Stimulated activated naive CD8-positive, alpha-beta T cell treated with anti-CD3 and anti-CD28 coated beads, Interleukin-15, Interleukin-2, amounts not matched to agents 100 U/mL and 50 U/mL, for 24 hours (primary cell): ENCODE measurements at regions not wholly inside any gene's neighbourhood (a gene's known extent, or its start where the extent isn't known, plus 50 kb on each side); places are given as distances from the start of the nearest gene placed in this dataset.

ENCODE experiments used
- ATAC-seq: fragments of 150-1000 bp; cut with Tn5 transposase; one replicate; pipeline ENCODE4 v1.10.0; 2021
- DNase-seq: peaks from one replicate; pipeline ENCODE4 v3.0.0; 2021

GRCh38 chr7:42758124-42758523, 153.7 kb downstream of the C7orf25 start:
- DNase-seq (no peak), ATAC-seq (no peak)

- ATAC-seq (no peak), DNase-seq (no peak)
Observed at GRCh38 chr7:42756841-42757240, 155.0 kb downstream of the C7orf25 start.

- ATAC-seq (no peak), DNase-seq (no peak)
Observed at GRCh38 chr7:42753811-42754363, 158.0 kb downstream of the C7orf25 start.

GRCh38 chr7:42753367-42753766, 158.5 kb downstream of the C7orf25 start:
- ATAC-seq (no peak), DNase-seq (no peak)

GRCh38 chr7:42750172-42750571, 161.7 kb downstream of the C7orf25 start:
- DNase-seq (no peak), ATAC-seq (no peak)

DNA sequence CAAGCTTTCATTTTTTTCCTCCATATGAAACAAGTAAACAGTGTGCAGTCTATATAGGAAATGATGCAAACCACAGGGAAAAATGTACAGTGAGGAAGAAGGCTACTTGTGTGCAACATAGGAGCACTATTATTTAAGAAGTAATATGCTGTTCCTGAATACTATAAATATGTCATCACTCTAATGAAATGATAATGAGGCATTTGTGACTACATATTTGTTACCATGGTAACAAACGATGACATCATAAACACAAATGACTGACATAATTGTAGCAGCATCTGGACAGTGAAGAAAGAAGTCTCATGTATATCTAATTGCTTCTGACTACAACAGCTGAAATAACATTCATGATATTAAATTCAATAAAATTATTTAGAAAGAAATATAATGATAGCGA, 164.8 kb downstream of the C7orf25 start:
- ATAC-seq = no peak
- no peak for DNase-seq

DNA sequence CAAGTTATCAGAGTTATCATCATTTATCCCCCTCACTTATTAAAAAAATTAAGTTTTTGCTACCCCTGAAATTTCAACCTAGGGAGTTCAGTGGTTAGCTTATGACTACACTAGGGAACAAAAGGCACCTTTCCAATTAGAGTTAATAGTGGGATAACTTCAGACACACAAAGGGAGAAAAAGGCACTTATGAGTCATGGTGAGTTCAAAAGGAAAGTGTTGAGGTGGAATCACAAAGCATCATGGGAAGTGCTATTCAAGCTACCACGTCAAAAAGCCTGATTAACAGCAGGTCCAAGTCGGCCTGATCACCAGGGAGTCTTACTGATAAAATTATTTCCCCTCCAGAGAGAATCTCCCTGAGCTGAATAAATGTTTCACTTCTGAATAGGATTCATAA, 165.7 kb downstream of the C7orf25 start:
- no peak for ATAC-seq
- no peak for DNase-seq

DNA sequence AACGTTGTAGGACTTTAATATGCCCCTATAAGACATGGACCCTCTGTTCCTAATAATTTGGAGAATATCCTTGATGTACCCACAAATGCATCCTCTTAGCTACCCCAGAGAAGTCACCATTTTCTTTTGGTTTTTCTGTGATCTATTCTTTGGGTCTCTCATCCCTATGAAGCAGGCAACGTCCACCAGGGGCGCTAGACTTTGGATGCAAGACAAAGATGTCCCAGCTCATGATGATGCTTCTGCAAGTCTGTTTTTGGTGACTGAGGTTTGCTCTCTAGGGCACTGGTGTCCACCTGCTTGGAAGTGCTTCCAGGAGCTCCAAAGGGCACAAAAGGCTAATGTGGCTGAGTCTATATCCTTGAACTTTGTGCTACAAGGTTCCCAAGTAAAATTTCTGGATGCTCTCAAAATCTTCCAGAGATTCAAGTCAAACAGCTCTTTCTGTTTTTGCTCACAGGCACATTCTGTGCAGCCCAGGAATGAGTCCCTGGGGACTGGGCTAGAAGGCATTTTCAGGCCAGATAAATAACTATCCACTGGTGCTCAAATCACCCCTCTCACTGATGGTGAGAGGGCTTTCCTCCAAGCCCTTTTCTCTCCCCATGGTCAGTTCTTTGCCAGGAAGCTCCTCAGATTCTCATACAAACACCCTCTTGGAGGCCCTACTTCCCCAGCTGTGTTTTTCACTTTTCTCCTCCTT, 166.4 kb downstream of the C7orf25 start:
- ATAC-seq (no peak), DNase-seq (peak; percentile 66)

DNA sequence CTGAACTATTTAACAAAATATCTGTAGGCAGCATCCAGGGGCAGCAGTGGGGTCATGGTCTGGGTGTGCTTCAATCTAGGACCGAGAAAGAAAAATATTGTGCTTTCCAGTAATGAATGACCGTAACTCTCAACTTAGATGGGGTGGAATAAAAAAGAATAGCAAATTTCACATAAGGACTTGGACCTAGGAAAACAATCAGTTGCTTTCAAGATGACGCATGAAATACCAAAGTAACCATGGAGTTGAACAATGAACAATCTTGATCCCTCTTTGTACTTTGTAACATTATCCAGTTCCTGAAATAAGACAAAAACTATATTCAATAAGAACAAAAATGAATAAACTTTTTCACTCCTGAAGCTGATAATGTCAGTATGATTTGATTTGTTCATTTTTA, 167.1 kb downstream of the C7orf25 start:
- DNase-seq (no peak), ATAC-seq (no peak)

- ATAC-seq (no peak), DNase-seq (no peak)
Observed at GRCh38 chr7:42743077-42743858, 168.6 kb downstream of the C7orf25 start.

DNA sequence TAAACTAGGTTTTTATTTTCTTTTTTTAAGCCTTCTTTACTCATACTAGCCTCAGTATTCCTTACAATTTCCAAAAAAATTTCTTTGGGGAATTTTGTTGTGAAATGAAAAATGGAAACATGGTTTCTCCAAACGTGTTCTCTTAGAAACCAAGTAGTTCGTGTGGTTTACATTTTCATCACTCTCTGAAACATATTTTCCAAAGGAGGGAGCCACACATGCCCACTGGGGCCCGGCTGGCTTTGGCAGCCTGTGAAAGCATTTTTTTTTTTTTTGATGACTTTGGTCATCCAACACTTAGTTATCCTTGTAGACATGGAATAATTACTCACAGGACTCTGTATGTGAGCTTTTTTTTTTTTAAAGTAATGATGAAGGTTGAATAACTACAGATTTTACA, 169.6 kb downstream of the C7orf25 start:
- DNase-seq (no peak), ATAC-seq (no peak)

DNA sequence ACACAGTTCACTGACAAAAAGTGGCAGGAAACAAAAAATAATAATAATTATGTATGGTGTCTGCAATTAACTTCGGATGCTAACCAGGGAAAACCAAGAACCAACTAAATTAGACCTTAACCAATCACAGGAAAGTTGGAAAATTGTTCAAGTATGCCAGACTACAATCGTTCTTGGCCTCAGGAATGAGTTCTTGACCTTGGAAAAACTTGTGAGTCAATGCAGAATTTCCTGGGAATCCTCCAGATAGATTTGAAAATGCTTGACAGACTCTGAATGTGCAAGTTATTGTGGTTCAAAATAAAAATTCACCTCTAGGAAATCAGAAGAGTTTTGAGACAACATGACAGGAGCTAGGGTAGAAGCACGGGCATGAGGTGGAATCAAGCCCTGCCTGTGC, 171.5 kb downstream of the C7orf25 start:
- ATAC-seq (no peak), DNase-seq (no peak)

GRCh38 chr7:42739638-42740037, 172.2 kb downstream of the C7orf25 start:
- ATAC-seq (no peak), DNase-seq (no peak)

GRCh38 chr7:42736931-42737330, 174.9 kb downstream of the C7orf25 start:
- no peak for DNase-seq
- no peak for ATAC-seq

- DNase-seq (no peak), ATAC-seq (no peak)
Observed at GRCh38 chr7:42735081-42735480, 176.8 kb downstream of the C7orf25 start.

DNA sequence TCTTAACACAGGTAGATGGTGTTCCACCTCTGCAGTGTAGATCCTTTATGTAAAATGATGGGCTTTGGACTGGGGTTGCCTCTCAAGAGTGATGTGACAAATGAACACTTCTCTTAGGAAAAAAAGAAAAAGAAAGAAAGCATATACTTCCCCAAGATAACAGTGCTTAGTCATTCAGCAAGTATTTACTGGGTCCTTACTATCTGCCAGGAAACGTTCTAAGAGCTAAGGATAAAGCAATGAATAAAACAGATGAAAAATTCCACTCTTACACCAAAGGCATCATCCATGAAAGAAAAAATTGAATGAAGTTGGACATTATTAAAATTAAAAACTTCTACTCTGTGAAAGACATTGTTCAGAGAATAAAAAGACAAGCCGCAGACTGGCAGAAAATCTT, 177.3 kb downstream of the C7orf25 start:
- no peak for DNase-seq
- no peak for ATAC-seq

- no peak for ATAC-seq
- DNase-seq = no peak
Observed at GRCh38 chr7:42733040-42733439, 178.8 kb downstream of the C7orf25 start.

DNA sequence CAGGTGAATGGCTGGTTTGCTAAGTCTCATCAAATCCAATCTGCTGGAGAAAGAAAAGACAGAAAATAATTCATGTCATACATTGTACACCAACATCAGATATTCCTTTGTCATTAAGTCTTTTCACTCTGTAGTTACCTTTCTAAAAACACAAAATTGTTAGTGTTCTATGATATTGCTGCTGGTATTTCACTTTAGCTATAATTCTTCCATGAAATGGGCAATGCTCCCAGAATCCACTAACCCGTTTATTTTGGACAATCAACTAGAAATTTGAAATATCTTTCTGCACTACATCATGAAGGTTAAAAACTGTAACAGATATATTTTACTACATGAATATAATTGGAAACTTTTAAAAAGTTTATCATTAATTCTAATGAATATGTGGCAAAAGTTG, 181.3 kb downstream of the C7orf25 start:
- DNase-seq (no peak), ATAC-seq (no peak)

- DNase-seq (no peak), ATAC-seq (no peak)
Observed at GRCh38 chr7:42729053-42729765, 182.7 kb downstream of the C7orf25 start.

DNA sequence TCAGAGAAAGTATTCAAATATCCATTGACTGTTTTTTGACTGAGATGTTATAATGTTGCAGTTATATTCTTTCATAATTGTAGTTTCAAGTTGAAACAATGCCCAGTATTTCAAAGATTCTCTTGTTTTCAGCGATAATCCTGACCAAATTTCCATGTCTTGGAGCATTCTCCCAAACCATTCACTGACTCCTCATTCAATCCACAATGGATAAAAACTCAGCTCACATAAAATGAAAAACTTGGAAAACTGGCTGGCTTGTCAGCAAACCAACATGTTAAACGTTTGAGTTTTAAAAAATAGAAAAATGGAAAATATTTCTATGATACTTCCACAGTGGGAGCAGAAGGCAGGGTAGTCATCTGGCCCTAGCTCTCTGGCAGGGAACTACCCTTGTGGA, 184.4 kb downstream of the C7orf25 start:
- ATAC-seq = no peak
- no peak for DNase-seq

GRCh38 chr7:42726066-42726785, 185.6 kb downstream of the C7orf25 start:
- DNase-seq = no peak
- no peak for ATAC-seq

DNA sequence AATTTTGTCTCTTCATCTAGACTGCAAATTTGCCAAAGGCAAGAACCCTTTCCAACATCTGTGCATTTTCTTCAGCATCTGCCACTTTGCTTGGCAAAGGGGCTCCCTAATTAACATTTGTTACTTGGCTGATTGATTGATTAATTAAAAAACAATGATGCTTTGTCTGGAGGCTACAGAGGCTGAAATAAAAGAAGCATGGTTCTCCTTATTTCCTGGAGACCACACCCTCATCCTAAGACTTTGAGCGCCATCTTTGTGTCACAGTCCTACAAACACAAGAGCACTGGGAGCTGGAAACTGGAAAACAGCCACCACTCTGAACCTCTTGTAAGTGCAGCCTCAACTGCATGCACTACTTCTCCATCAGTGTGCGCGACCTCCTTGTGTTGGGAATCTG, 189.2 kb downstream of the C7orf25 start:
- DNase-seq = no peak
- ATAC-seq = no peak
